ENCODE measurements at regions not wholly inside any gene's neighbourhood (a gene's known extent, or its start where the extent isn't known, plus 50 kb on each side); places are given as distances from the start of the nearest gene placed in this dataset.
"Not testable (repeated sequence)": the region's sequence is repeated elsewhere in the genome, so short reads cannot be mapped to it uniquely, and the experiment has no call there.

DNA sequence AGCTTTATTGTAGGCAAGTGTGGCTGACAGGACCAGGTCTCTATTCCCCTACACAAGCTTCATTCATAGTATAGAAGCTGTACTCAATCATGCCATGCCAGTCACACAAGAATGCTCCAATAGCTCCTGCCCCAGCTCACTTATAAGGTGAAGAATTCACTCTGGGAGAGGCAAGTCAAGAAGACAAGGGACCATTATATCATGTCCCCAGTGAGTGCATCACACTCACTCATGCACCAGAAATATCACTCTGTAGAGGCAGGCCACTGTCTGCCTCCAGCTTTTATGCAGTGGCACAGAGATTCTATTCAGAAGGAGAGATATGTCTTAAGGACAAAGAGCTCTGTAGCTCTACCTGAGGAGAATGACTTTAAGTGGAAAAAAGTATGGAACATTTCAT is 263.2 kb downstream of the GJA1 start:
- no peak for DNase-seq

DNA sequence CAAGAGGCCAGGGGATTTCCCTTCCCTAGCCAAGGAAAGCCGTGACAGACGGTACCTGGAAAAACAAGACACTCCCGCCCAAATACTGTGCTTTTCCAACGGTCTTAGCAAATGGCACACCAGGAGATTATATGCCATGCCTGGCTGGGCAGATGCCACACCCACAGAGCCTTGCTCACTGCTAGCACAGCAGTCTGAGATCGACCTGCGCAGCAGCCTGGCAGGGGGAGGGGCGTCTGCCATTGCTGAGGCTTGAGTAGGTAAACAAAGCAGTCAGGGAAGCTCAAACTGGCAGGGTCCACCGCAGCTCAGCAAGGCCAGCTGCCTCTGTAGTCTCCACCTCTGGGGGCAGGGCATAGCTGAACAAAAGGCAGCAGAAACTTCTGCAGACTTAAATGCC is 267.7 kb downstream of the GJA1 start:
- not testable (repeated sequence) for DNase-seq

DNA sequence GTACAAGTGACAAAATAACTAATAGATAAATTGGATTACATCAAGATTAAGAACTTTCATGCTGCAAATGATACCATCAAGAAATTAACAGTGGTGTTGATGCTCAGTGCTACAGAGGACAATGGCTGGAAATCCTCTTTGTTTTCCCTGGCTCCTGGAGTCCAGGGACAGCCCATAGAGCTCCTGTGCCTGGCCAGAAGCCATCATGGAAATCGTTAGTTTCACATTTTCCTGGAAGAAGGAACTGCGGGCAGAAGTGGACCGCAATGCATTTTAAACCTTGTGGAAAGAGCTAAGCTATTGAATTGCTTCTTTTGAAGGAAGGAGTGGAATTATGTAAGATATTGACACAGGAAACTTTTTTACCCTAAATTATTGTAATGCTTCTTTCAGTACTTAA is 276.0 kb downstream of the GJA1 start:
- DNase-seq = no peak

DNA sequence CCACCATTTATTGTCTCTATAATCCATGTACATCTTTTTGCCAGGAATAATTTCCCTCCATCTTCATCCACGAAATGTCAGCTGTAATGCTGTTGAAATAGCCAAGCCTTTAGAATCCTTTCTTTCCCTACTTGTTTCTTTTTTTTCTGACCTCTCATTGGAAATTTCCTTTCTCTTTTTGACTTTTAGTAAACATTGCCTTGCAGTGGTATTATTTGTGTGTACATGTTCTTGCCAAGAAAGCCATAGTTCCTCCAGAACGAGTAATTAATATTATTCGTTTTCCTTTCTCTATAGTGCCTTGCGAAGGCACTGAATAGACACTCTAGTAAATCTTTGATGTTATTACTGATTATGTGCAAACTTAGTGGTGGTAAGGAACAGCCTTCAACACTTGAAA is 282.2 kb downstream of the GJA1 start:
- no peak for DNase-seq

DNA sequence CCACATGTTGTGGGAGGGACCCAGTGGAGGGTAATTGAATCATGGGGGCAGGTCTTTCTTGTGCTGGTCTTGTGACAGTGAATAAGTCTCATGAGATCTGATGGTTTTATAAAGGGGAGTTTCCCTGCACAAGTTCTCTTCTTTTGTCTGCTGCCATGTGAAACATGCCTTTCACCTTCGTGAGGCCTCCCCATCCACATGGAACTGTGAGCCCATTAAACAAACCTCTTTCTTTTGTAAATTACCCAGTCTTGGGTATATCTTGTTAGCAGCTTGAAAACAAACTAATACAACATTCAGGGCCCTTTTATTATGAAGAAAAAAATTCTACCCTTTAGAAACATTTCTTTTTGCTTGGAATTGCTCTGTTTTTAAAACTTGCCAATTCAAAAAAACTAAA is 285.4 kb downstream of the GJA1 start:
- DNase-seq = not testable (repeated sequence)

DNA sequence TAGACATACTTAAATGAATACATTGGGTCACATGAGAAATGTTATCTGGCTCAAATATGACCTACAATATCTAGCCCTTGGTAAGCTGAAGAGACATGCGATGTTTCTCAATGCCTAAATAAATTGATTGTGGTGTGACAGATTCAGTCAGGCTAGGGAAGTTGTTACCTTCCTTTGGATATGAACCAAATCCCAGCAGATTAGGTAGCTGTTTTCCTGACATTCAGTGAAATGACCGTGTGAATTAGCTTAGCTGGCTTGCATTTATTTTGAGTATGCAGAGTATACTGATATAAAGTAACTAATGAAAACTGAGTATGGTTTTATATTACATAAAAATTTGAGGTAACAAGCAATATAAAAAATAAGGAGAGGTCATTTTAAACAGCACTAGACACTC is 288.2 kb downstream of the GJA1 start:
- no peak for DNase-seq

DNA sequence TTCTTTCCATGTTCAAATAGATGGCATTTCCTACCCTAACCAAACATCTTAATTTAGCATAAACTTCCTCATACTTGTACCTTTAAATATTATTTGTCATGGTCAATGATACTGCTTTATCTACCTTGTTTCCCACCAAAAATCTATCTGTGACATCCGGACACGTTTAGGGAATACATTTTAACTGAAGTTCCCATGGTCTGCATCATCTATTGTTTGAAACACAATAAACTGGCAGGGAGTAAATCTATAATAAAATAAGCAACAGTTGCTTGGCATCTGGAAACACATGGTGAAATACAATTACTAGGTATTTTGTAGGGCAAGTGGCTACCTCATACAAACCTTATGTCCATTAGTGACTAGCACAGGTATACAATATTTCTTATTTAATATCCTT is 289.1 kb downstream of the GJA1 start:
- DNase-seq = no peak

DNA sequence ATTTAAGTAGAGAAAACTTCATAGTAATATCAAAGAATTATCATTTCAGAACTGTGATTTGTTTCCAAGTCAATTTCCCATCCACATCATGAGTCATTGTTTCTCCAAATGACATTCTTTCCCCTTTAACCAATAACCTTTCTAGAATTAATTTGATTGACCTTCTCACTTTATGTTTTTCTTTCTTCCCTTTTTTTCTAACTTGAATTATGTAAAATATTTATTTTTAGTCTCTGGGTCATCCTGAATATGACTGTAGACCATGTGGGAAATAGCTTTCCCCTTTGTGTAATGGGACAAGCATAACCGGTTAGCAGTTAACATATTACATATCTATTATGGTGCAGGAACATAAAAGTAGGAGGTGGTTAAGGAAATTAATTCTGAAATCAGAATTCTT is 291.1 kb downstream of the GJA1 start:
- no peak for DNase-seq

DNA sequence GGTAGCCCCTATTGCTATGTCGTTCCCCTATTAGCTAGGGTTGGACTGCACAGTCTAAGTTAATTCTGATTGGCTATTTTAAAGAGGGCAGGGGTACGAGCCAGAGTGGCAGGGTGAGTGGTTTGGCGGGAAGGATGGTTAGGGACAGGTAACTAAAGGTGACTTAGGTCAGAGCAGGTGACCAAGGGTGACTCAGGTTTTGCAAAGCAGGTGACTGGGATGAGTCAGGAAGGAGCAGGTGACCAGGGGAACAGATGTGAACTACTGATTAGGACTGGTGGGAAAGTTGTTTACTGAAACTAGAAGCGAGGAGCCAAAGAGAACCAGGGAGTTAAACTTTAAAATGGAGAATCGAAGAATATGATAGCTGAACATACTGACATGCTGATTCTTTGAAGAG is 295.2 kb downstream of the GJA1 start:
- no peak for DNase-seq

DNA sequence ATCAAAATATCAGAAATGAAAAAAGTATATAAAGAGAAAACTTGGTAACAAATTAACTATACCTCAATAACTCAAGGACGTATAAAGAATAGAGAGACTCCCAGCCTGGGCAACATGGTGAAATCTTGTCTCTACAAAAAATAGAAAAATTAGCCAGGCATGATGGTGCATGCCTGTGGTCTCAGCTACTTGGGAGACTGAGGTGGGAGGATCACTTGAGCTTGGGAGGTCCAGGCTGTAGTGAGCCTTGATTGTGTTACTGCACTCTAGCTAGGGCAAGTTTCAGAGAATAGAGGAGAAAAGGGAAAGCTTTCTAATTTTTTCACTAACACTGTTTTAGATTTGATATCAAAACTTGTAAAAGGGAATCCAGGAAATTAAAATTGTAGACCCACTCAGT is 295.9 kb downstream of the GJA1 start:
- no peak for DNase-seq

DNA sequence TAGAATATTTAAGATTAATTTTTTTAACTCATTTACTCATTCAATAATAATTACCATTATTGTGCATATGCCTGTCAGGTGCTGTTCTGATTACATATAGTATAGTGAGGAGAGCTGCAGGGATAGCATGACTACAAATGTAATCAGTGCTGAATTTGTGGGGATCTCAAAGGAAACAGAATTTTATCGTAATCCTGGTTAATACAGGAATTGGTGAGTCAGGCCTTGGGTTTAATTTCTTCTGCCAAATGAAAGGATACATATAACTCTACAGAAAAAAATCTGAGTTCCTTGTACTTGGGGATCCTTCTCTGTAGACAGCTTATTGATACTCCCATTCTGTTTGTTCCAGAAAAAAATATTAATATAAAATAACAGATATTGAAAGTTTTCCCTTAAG is 297.2 kb downstream of the GJA1 start:
- DNase-seq = no peak

DNA sequence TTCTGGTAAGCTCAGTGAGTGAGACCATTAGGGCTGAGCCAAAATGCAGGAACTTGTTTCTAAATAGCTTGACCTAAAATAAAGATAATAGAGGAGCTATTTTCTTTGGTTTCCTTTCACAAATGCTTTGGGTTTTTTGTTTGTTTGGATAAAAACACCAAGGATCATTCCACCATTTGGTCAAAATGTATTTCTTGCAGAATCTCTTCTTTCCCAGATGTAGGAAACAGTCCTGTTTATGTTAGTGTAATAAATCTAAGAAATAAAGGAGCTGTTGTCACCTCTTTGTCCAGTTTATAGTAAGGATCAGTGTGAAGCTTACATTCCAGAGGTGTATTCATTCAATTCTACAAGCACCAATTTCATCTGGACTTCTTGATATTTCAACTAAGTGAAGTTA is 297.8 kb downstream of the GJA1 start:
- DNase-seq = no peak

DNA sequence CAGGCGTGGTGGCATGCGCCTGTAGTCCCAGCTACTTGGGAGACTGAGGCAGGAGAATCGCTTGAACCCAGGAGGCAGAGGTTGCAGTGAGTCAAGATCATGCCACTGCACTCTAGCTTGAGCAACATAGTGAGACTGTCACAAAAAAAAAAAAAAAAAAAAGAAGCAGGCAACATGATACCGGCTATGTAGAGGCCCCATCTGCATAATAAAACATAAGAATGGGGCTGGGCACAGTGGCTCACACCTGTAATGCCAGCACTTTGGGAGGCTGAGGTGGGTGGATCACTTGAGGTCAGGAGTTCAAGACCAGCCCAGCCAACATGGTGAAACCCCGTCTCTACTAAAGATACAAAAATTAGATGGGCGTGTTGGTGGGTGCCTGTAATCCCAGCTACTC is 304.7 kb downstream of the GJA1 start:
- DNase-seq = not testable (repeated sequence)

DNA sequence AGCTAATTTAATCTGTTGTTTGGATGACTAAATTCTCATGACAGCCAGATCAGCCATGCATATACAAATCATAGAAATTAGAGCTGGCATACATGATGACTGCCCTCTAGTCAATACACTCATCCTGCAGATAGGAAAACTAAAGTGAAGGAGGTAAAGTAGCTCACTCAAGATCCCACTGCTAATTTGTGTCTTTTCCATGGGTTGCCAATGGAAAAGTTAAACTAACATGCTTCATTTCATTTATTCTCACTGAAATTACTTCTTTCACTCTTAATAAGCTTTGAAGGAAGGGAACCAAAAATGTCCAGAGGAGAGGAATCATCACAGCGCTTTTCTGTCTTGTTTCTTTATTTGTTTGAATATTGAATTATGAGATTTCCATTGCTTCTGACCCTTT is 308.2 kb downstream of the GJA1 start:
- no peak for DNase-seq

DNA sequence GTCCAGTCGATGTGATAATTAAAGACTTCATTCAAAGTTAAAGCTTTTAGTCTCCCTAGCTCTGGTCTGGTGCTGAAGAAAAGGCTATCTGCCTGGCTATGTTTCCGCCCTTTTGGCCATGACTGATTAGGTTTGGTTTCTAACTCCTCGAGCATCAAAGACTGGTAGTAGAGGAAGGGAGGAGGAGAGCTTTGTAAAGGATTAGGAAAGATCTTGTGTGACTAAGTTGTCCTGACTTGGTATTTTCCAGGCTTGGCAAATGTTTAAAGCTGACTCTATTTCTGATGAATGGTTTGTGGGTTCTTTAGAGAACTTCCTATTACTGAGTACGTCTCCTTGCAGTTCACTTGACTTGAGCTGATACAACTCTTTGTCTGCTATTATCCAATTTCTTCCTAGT is 312.9 kb downstream of the GJA1 start:
- no peak for DNase-seq

DNA sequence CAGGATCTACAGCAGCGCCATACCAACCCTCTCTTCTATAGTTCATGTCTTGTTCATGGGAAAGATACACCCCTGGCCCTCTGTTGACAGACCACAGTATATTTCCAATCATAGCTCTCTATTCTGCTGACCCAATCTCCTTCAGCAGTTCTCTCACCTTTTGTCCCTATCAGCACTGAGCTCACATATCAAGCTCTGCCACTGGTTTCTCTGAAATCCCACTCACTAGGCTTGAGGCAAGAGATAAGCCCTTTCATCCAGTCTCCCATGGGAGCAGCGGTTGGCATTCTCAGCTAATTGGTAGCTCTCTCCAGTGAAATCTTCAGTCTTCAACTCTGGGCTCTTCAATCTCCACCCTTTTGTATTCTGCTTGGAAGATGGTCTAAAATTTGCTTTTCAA is 313.4 kb downstream of the GJA1 start:
- DNase-seq = no peak

DNA sequence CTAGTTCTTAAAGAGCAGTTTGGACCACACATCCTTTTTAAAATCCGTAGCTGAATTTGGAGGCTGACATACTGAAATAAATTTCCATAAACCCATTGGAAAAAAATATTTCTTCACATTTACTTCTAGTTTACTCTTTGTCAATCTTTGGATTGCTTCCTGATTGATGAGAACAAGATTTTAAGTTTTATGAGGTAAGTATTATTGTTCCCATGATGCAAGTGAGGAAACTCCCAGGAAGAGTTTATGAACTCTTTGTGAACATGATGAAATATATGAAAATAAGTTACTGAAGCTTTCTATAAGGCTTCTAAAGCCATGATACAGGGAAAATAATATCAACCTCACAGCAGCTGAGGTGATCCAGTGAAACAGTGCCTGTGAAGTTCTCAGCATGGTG is 320.0 kb downstream of the GJA1 start:
- no peak for DNase-seq

DNA sequence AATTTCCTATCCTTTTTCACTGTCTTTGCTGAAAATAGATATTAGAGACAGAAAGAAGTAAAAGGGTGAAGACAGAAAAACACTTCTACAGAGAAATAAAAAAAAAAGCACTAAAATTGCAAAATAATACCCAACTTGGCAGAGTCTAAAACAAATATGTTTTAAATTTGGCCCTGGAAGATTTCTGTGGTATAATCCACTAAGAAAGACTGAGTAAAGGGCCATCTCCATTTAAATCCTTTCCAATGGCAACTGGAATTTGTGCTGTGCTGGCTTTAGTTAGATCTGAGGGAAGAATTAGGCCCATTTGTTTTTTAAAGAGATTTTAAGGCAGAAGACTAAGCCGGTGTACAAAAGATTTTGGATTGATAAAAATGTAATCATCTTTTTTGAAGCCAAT is 321.2 kb downstream of the GJA1 start:
- no peak for DNase-seq

DNA sequence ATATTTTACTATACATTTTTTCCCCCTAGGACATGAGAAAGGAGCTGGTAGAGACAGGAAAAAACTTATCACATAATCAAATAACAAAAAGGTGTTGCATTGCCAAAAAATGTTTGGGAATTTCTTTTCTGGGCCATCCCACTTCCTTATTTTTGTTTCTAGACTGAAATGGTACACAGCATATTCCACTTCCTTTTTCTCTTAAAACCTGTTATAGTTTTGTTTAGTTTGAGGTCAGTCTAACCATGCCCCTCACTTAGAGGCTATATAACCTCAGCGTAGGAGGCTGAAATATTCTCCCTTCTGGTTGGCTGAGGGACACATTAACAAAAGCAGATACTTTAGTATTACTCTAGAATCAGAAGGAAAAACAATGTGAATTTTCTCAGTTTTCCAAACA is 323.9 kb downstream of the GJA1 start:
- DNase-seq = no peak

DNA sequence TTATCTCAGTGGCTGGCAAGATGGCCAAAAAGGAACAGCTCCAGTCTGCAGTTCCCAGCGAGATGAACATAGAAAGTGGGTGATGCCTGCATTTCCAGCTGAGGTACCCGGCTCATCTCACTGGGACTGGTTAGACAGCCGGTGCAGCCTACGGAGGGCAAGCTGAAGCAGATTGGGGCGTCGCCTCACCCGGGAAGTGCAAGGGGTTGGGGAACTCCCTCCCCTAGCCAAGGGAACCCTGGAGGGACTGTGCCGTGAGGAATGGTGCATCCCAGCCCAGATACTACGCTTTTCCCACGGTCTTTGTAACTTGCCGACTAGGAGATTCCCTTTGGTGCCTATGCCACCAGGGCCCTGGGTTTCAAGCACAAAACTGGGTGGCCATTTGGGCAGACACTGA is 324.7 kb downstream of the GJA1 start:
- no peak for DNase-seq

DNA sequence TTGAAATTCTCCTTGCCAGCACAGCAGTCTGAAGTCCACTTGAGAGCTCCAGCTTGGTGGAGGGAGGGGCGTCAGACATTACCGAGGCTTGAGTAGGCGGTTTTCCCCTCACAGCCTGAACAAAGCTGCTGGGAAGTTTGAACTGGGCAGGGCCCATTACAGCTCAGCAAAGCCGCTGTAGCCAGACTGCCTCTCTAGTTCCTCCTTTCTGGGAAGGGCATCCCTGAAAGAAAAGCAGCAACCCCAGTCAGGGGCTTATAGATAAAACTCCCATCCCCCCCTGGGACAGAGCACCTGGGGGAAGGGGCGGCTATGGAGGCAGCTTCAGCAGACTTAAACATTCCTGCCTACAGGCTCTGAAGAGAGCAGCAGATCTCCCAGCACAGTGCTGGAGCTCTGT is 325.3 kb downstream of the GJA1 start:
- DNase-seq = no peak

DNA sequence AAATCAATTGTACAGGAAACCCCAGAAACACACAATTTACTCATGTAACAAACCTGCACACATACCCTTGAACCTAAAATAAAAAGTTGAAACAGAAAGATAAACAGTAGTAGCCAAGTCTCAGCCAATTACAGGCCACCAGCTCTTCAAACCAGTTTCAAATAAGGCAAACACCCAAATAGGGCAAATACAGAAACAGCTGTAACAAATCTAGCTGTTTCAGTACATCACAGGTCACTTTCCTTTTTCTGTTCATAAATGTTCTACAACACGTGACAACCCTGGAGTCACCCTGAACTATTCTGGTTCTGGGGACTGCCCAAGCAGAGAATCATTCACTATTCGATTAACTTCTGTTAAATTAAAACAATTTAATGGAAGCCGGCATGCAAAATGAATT is 329.0 kb downstream of the GJA1 start:
- no peak for DNase-seq

DNA sequence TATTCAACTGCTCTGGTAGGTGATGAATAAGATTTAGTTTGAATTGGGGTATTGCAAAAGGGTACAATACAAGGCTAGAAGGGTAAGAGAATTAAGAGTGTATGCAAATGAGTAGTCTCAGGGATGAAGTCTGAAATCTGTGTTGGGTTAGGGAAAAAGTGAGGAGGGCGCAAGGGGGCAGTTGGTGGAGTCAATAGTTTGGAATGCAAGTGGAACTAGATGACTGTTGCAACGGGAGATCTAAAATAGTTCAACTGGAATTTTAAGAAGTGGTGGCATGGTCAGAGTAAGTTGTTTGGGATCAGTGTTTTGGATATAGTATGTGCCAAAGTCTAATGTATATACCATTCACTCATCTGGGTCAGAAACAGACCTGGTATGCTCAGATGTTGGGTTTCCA is 329.6 kb downstream of the GJA1 start:
- no peak for DNase-seq

DNA sequence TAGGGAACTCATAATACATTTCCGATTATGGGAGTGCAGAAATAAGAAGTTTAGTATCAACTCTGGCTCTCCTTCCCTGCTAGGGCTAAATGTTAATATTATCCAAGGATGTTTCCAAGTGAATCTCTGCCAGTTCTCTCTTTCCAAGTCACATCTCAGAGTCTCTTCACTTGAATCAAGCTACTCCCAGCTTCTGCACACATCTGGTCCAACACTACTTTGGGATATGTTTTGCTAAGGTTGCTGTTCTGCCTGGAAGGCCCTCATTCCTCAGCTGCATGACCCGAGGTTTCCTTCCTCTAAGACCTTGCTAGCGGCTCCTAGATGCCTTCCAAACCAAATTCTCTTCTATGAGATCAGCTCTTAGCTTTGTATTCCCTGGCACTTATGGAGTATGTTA is 331.8 kb downstream of the GJA1 start:
- no peak for DNase-seq

DNA sequence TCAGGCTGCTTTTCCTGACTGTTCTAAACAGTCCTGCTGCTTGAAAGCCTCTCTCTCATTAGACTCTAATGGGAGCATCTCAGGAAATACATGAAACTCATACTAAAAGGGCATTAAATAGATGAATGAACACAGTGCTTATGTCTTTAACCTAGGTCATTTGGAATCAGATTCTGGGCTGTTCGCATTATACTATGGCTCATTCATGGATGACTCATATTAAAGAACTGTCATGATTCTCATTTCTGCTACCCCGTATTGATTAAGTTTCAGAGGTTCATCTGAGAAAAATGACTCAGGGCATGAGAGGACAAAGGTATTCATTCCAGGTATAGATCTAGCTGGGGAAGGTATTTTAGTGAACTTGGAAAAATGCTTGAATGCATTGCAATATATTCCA is 335.5 kb downstream of the GJA1 start:
- no peak for DNase-seq

DNA sequence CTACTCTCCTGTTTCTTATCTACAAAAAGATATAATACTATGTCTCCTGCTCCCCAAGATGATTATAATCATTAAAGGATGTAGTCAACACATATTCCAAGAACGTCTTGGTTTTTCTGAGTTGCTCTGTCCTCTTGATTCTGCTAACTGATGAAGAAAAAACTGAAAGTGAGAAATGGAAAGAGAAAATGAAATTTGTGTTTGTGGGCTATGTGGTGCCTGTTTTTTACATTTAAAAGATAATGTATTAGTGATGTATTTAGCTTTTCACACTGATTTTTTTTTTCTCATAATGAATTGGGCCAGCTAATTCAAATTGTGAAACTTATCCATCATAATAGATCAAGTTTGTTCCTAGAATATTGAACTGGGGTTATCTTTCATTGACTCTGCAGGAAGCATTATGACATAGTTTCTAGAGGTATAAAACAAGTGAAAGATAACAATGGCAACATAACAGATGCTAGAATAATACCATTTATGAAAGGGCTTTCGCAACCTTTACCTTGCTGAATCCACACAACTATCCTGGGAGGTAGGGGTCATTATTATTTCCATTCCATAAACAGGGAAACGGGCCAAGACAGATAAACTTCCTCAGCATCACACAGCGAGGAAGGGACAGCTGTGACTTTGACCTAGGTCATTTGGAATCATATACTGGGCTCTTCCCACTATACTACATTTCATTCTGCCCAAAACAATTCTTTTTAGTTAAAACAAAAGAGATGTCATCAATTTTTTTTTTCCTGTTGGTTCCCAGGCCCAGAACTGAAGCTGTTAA is 336.7 kb downstream of the GJA1 start:
- no peak for DNase-seq

Measured in bone marrow (tissue), 2 donors.